Hematopoietic multipotent progenitor cell treated with erythropoietin and hydrocortisone succinate and interleukin-3 and kit ligand, for 4 days (in vitro differentiated cells): ENCODE measurements at regions not wholly inside any gene's neighbourhood (a gene's known extent, or its start where the extent isn't known, plus 50 kb on each side); places are given as distances from the start of the nearest gene placed in this dataset.

Experiments used
- DNase-seq: peaks from one replicate; pipeline ENCODE4 v3.0.0-alpha.2; 2015

GRCh38 chr10:29237786-29238185 is 51.1 kb upstream of the LYZL1 start:
- DNase-seq = no peak

GRCh38 chr10:29238523-29239135 is 50.2 kb upstream of the LYZL1 start:
- DNase-seq = no peak
